H9 (cell line): ENCODE measurements at regions not wholly inside any gene's neighbourhood (a gene's known extent, or its start where the extent isn't known, plus 50 kb on each side); places are given as distances from the start of the nearest gene placed in this dataset.

ENCODE experiments used
- DNase-seq: peaks from one replicate; pipeline ENCODE4 v3.0.0-alpha.2; 2017
- H2AFZ ChIP-seq: one replicate; pipeline ENCODE4 v1.6.1; 2013; ENCODE audit warnings: mild to moderate bottlenecking, low read length, control low read depth, moderate library complexity
- H2AK5ac ChIP-seq: 2 replicates; pipeline ENCODE4 v1.6.1; 2013; ENCODE audit warnings: low read length, control low read depth, mixed read lengths; ENCODE audit not compliant: insufficient read length
- H2BK120ac ChIP-seq: one replicate; pipeline ENCODE4 v1.6.1; 2013; ENCODE audit warnings: low read depth, mild to moderate bottlenecking, low read length, control low read depth, inconsistent platforms; ENCODE audit not compliant: poor library complexity, severe bottlenecking
- H2BK12ac ChIP-seq: 2 replicates; pipeline ENCODE4 v1.6.1; 2013; ENCODE audit warnings: low read length, control low read depth, mixed read lengths, low read depth; ENCODE audit not compliant: insufficient read length
- H2BK15ac ChIP-seq: 2 replicates; pipeline ENCODE4 v1.6.1; 2013; ENCODE audit warnings: low read depth, low read length, control low read depth
- H2BK20ac ChIP-seq: one replicate; pipeline ENCODE4 v1.6.1; 2013; ENCODE audit warnings: low read depth, mild to moderate bottlenecking, low read length, control low read depth, inconsistent platforms; ENCODE audit not compliant: poor library complexity, severe bottlenecking
- H2BK5ac ChIP-seq: 2 replicates; pipeline ENCODE4 v1.6.1; 2013; ENCODE audit warnings: low read length, control low read depth, mixed read lengths; ENCODE audit not compliant: insufficient read length
- H3K14ac ChIP-seq: 2 replicates; pipeline ENCODE4 v1.6.1; 2013; ENCODE audit warnings: low read length, control low read depth; ENCODE audit not compliant: insufficient read depth
- H3K18ac ChIP-seq: 2 replicates; pipeline ENCODE4 v1.6.1; 2013; ENCODE audit warnings: low read depth, mild to moderate bottlenecking, mixed read lengths, low read length, control low read depth; ENCODE audit not compliant: insufficient read length
- H3K23ac ChIP-seq: 2 replicates; pipeline ENCODE4 v1.6.1; 2013; ENCODE audit warnings: low read length, control low read depth, mixed read lengths, low read depth; ENCODE audit not compliant: insufficient read length
- H3K23me2 ChIP-seq: 2 replicates; pipeline ENCODE4 v1.6.1; 2013; ENCODE audit warnings: low read depth, mild to moderate bottlenecking, mixed read lengths, low read length, control low read depth; ENCODE audit not compliant: insufficient read length, poor library complexity, severe bottlenecking
- H3K27ac ChIP-seq: 2 replicates; pipeline ENCODE4 v1.5.1; 2013; ENCODE audit warnings: low read length, control low read depth, mixed read lengths, low read depth; ENCODE audit not compliant: insufficient read length
- H3K27me3 ChIP-seq: 2 replicates; pipeline ENCODE4 v1.6.1; 2013; ENCODE audit warnings: low read length, control low read depth, inconsistent platforms; ENCODE audit not compliant: insufficient read depth
- H3K4ac ChIP-seq: 2 replicates; pipeline ENCODE4 v1.6.1; 2013; ENCODE audit warnings: low read depth, mild to moderate bottlenecking, control low read depth, inconsistent platforms, low read length, moderate library complexity
- H3K4me1 ChIP-seq: 2 replicates; pipeline ENCODE4 v1.6.1; 2013; ENCODE audit warnings: low read length, control low read depth, inconsistent platforms; ENCODE audit not compliant: insufficient read depth
- H3K4me2 ChIP-seq: 2 replicates; pipeline ENCODE4 v1.6.1; 2013; ENCODE audit warnings: low read length, control low read depth, mixed read lengths; ENCODE audit not compliant: insufficient read length, insufficient read depth
- H3K56ac ChIP-seq: 2 replicates; pipeline ENCODE4 v1.6.1; 2013; ENCODE audit warnings: low read depth, mild to moderate bottlenecking, mixed read lengths, low read length, control low read depth; ENCODE audit not compliant: insufficient read length
- H3K79me1 ChIP-seq: 2 replicates; pipeline ENCODE4 v1.6.1; 2013; ENCODE audit warnings: low read depth, mild to moderate bottlenecking, moderate library complexity, low read length, control low read depth, inconsistent platforms; ENCODE audit not compliant: insufficient read depth, poor library complexity, severe bottlenecking
- H3K79me2 ChIP-seq: 2 replicates; pipeline ENCODE4 v1.6.1; 2013; ENCODE audit warnings: low read length, control low read depth, inconsistent platforms; ENCODE audit not compliant: insufficient read depth
- H3K9ac ChIP-seq: 2 replicates; pipeline ENCODE4 v1.6.1; 2013; ENCODE audit warnings: low read length, control low read depth, mixed read lengths; ENCODE audit not compliant: insufficient read length; ENCODE audit errors: extremely low read depth
- H3K9me3 ChIP-seq: one replicate; pipeline ENCODE4 v1.6.1; 2013; ENCODE audit warnings: low read depth, low read length, inconsistent platforms; ENCODE audit not compliant: control insufficient read depth
- H3T11ph ChIP-seq: one replicate; pipeline ENCODE4 v1.6.1; 2013; ENCODE audit warnings: mild to moderate bottlenecking, low read length, control low read depth, inconsistent platforms
- H4K20me1 ChIP-seq: one replicate; pipeline ENCODE4 v1.6.1; 2013; ENCODE audit not compliant: control insufficient read depth, insufficient read length, insufficient read depth
- H4K5ac ChIP-seq: 2 replicates; pipeline ENCODE4 v1.6.1; 2013; ENCODE audit warnings: low read depth, mild to moderate bottlenecking, mixed read lengths, low read length, control low read depth; ENCODE audit not compliant: insufficient read length
- H4K8ac ChIP-seq: replicated peaks from 2 replicates; pipeline ENCODE4 v1.6.1; 2013; ENCODE audit warnings: low read length, control low read depth, mixed read lengths, low read depth; ENCODE audit not compliant: insufficient read length
- H4K91ac ChIP-seq: 2 replicates; pipeline ENCODE4 v1.6.1; 2013; ENCODE audit warnings: low read depth, mild to moderate bottlenecking, moderate library complexity, mixed read lengths, low read length, control low read depth; ENCODE audit not compliant: insufficient read length
- H3K27ac Mint-ChIP-seq, 3 experiments: 2 replicates in 2 of 3; 3 replicates in 1 of 3; pipeline ENCODE4 v1.8.0; 2020 to 2021; ENCODE audit warnings: mixed read lengths in 3 of 3, mild to moderate bottlenecking in 1 of 3, moderate library complexity in 1 of 3
- H3K27me3 Mint-ChIP-seq: 2 replicates; pipeline ENCODE4 v1.8.0; 2021; ENCODE audit warnings: low read depth, mild to moderate bottlenecking, moderate library complexity, mixed read lengths
- H3K36me3 Mint-ChIP-seq, 3 experiments: 2 replicates in 2 of 3; 3 replicates in 1 of 3; pipeline ENCODE4 v1.8.0; 2020 to 2021; ENCODE audit warnings: low read depth in 3 of 3, mixed read lengths in 3 of 3; ENCODE audit not compliant: insufficient read depth in 1 of 3
- H3K4me1 Mint-ChIP-seq, 2 experiments: 2 replicates each; pipeline ENCODE4 v1.8.0; 2020; ENCODE audit warnings: mixed read lengths in 2 of 2
- H3K4me3 Mint-ChIP-seq, 2 experiments: 2 replicates in 1 of 2; 3 replicates in 1 of 2; pipeline ENCODE4 v1.8.0; 2020 to 2021; ENCODE audit warnings: mild to moderate bottlenecking in 2 of 2, mixed read lengths in 2 of 2, moderate library complexity in 1 of 2
- H3K9me3 Mint-ChIP-seq, 2 experiments: 2 replicates in 1 of 2; 3 replicates in 1 of 2; pipeline ENCODE4 v1.8.0; 2020; ENCODE audit warnings: mild to moderate bottlenecking in 2 of 2, mixed read lengths in 2 of 2, moderate library complexity in 1 of 2
- WGBS: extraction: QIAGEN DNeasy Blood & Tissue Kit; methylation state at CpG from one replicate; pipeline ENCODE4 v1.1.7; 2013; ENCODE audit warnings: missing lambda C conversion rate, low lambda C conversion rate, mixed read lengths; ENCODE audit not compliant: insufficient read length; ENCODE audit errors: extremely low coverage; 5-methylcytosine and 5-hydroxymethylcytosine counted together
- TF ChIP-seq, protein P1 (sequence below): fragments of 200-600 bp; sonication (generic); conservative IDR thresholded peaks from 3 replicates; pipeline ENCODE4 v1.8.0; 2021; ENCODE audit warnings: antibody characterized with exemption, mild to moderate bottlenecking

DNA sequence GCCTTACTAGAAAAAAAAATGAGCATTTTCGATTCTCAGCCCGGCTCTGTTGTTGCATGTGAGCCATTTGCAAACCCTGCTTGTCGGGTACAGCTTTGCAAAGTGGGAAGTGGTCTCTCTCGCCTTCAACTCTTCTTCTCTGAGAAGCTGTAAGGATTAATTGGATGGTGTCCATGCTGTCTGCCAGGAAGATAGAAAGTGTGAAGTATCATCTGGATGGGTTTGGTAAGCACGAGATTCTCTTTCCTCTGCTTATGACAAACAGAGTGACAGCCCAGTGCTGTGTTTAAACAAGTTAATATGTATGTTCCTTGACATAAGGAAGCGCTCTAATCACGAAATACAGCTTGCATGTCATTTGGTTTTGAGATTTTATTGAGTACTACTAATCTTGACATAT is 109.1 kb upstream of the SPATA31D4 start:
- H3K27me3 Mint-ChIP-seq = peaks cover 11% of the 10 kb centered on the region
- Histone ChIP-seq H2BK120ac (no peak overlapping the region), H4K8ac (no peak overlapping the region), H3K9ac (no peak overlapping the region), H3K18ac (no peak overlapping the region), H3K9me3 (no peaks in the 10 kb centered on the region), H3K23me2 (no peaks in the 10 kb centered on the region), H3K79me1 (no peaks in the 10 kb centered on the region), H2BK15ac (no peak overlapping the region), H3K27me3 (no peaks in the 10 kb centered on the region), H2AK5ac (no peak overlapping the region), H3K4ac (no peak overlapping the region), H4K20me1 (peaks cover 2% of the 10 kb centered on the region), H2BK20ac (no peak overlapping the region), H2AFZ (no peak overlapping the region), H2BK12ac (no peak overlapping the region), H3K4me1 (peaks cover 11% of the 10 kb centered on the region; the same call in 1 of the 2 replicates), H3K14ac (no peak overlapping the region), H3K4me2 (no peak overlapping the region), H4K91ac (no peak overlapping the region), H3T11ph (no peak overlapping the region), H3K79me2 (no peaks in the 10 kb centered on the region), H3K23ac (no peak overlapping the region), H3K56ac (no peak overlapping the region), H4K5ac (no peak overlapping the region), H3K27ac (no peak overlapping the region), H2BK5ac (no peak overlapping the region)
- H3K4me1 Mint-ChIP-seq = peaks cover 54 to 60% of the 10 kb centered on the region in 2 experiments
- H3K27ac Mint-ChIP-seq = peak overlapping the region in 1 of 3 experiments; percentile 32; a peak in 1 of 7 replicates
- TF ChIP-seq, protein P1, sequence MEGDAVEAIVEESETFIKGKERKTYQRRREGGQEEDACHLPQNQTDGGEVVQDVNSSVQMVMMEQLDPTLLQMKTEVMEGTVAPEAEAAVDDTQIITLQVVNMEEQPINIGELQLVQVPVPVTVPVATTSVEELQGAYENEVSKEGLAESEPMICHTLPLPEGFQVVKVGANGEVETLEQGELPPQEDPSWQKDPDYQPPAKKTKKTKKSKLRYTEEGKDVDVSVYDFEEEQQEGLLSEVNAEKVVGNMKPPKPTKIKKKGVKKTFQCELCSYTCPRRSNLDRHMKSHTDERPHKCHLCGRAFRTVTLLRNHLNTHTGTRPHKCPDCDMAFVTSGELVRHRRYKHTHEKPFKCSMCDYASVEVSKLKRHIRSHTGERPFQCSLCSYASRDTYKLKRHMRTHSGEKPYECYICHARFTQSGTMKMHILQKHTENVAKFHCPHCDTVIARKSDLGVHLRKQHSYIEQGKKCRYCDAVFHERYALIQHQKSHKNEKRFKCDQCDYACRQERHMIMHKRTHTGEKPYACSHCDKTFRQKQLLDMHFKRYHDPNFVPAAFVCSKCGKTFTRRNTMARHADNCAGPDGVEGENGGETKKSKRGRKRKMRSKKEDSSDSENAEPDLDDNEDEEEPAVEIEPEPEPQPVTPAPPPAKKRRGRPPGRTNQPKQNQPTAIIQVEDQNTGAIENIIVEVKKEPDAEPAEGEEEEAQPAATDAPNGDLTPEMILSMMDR = no peak
- peaks cover 0 to 4% (median 0%) of the 10 kb centered on the region in 3 experiments; a peak in 1 of 7 replicates for H3K36me3 Mint-ChIP-seq
- peaks cover 0 to 3% of the 10 kb centered on the region in 2 experiments; a peak in 1 of 5 replicates for H3K9me3 Mint-ChIP-seq
- no peak for DNase-seq
- 0 out of 5 replicates have a peak overlapping the region, but pooled peaks of 1 of the 2 experiments have one; percentile 1 for H3K4me3 Mint-ChIP-seq
- no CpG with 5 or more reads among the region's 7 CpGs for WGBS
